ENCODE measurements at regions not wholly inside any gene's neighbourhood (a gene's known extent, or its start where the extent isn't known, plus 50 kb on each side); places are given as distances from the start of the nearest gene placed in this dataset.

DNA sequence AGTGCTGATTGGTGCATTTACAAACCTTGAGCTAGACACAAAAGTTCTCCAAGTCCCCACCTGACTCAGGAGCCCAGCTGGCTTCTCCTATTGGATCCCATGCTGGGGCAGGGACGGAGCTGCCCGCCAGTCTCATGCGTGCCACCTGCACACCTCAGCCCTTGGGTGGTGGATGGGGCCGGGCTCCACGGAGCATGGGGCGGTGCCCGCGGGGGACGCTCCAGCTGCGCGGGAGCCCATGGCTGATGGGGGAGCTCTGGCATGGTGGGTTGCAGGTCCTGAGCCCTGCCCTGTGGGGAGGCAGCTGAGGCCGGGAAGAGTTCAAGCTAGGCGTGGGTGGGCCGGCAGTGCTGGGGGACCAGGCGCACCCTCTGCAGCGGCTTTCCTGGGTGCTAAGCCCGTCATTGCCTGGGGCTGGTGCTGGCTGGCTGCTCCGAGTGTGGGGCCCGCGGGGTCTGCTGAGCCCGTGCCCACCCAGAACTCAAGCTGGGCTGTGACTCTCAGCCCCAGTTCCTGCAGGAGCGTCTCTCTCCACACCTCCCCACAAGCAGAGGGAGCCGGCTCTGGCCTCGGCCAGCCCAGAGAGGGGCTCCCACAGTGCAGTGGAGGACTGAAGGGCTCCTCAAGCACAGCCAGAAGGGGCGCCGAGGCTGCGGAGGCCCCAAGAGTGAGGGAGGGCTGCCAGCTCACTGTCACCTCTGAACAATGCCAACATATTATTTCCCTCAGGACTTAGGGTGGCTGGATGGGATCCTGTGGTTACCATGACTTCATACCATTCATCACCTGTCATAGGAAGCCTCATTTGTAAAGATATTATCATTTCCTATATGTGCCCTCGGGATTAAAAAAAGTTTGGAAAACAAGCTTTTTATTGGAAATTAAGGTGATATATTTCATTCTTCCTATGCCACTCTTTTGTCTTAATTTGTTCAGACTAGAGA lies 688.7 kb downstream of the ETS1 start:
- TF ChIP-seq, protein P1, sequence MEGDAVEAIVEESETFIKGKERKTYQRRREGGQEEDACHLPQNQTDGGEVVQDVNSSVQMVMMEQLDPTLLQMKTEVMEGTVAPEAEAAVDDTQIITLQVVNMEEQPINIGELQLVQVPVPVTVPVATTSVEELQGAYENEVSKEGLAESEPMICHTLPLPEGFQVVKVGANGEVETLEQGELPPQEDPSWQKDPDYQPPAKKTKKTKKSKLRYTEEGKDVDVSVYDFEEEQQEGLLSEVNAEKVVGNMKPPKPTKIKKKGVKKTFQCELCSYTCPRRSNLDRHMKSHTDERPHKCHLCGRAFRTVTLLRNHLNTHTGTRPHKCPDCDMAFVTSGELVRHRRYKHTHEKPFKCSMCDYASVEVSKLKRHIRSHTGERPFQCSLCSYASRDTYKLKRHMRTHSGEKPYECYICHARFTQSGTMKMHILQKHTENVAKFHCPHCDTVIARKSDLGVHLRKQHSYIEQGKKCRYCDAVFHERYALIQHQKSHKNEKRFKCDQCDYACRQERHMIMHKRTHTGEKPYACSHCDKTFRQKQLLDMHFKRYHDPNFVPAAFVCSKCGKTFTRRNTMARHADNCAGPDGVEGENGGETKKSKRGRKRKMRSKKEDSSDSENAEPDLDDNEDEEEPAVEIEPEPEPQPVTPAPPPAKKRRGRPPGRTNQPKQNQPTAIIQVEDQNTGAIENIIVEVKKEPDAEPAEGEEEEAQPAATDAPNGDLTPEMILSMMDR (conservative IDR thresholded peaks at IDR 0.05 in 1 of 2, IDR thresholded peaks at IDR 0.05 in 1 of 2; ENCODE audit: extremely low read depth in 1 of 2, insufficient read depth in 1 of 2, low read depth in 1 of 2, low read length in 2 of 2): no peak
- no peak for TF ChIP-seq EZH2 (IDR thresholded peaks at IDR 0.05; ENCODE audit: borderline replicate concordance, low read length)
